ENCODE measurements at regions not wholly inside any gene's neighbourhood (a gene's known extent, or its start where the extent isn't known, plus 50 kb on each side); places are given as distances from the start of the nearest gene placed in this dataset.

- TF ChIP-seq ZNF384 (IDR thresholded peaks at IDR 0.05; ENCODE audit: low read depth, low read length) (no peak), HDAC2 (IDR thresholded peaks at IDR 0.05) (no peak), SIN3A (IDR thresholded peaks at IDR 0.05; ENCODE audit: borderline replicate concordance in 2 of 2, control insufficient read depth in 1 of 2, low read depth in 2 of 2, low read length in 2 of 2) (no peak), CTCF (IDR thresholded peaks at IDR 0.05 in 2 of 3, conservative IDR thresholded peaks at IDR 0.05 in 1 of 3; ENCODE audit: insufficient read depth in 2 of 3, low read depth in 1 of 3, low read length in 3 of 3) (no peak), GABPB1 (CRISPR knock-in tag; IDR thresholded peaks at IDR 0.05) (no peak), SMARCA4 (IDR thresholded peaks at IDR 0.05) (no peak), NR4A1 (CRISPR knock-in tag; IDR thresholded peaks at IDR 0.05) (no peak), NR4A1 (tag; IDR thresholded peaks at IDR 0.05) (no peak), KAT7 (CRISPR knock-in tag; IDR thresholded peaks at IDR 0.05; ENCODE audit: borderline replicate concordance) (no peak), MYC (IDR thresholded peaks at IDR 0.05; ENCODE audit: low read depth, low read length) (no peak), MYC (CRISPR knock-in tag; IDR thresholded peaks at IDR 0.05; ENCODE audit: borderline replicate concordance, low read depth) (no peak), SOX6 (IDR thresholded peaks at IDR 0.05) (no peak), ZNF354B (CRISPR knock-in tag; IDR thresholded peaks at IDR 0.05) (no peak), BCL6 (CRISPR knock-in tag; IDR thresholded peaks at IDR 0.05) (no peak)
- TF ChIP-seq, protein P1, sequence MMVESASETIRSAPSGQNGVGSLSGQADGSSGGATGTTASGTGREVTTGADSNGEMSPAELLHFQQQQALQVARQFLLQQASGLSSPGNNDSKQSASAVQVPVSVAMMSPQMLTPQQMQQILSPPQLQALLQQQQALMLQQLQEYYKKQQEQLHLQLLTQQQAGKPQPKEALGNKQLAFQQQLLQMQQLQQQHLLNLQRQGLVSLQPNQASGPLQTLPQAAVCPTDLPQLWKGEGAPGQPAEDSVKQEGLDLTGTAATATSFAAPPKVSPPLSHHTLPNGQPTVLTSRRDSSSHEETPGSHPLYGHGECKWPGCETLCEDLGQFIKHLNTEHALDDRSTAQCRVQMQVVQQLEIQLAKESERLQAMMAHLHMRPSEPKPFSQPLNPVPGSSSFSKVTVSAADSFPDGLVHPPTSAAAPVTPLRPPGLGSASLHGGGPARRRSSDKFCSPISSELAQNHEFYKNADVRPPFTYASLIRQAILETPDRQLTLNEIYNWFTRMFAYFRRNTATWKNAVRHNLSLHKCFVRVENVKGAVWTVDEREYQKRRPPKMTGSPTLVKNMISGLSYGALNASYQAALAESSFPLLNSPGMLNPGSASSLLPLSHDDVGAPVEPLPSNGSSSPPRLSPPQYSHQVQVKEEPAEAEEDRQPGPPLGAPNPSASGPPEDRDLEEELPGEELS (CRISPR knock-in tag; IDR thresholded peaks at IDR 0.05; ENCODE audit: borderline replicate concordance), result no peak
Observed at GRCh38 chr3:70823622-70824021, 511.2 kb upstream of the MDFIC2 start.
